Osteocyte (in vitro differentiated cells): ENCODE measurements at regions not wholly inside any gene's neighbourhood (a gene's known extent, or its start where the extent isn't known, plus 50 kb on each side); places are given as distances from the start of the nearest gene placed in this dataset.

Experiments used
- DNase-seq: peaks from one replicate; pipeline ENCODE4 v3.0.0; 2021; ENCODE audit warnings: mixed read lengths; ENCODE audit not compliant: unreplicated experiment; ENCODE audit errors: extremely low spot score
- H3K27ac Mint-ChIP-seq: one replicate; pipeline ENCODE4 v1.8.0; 2021; ENCODE audit warnings: mild to moderate bottlenecking, mixed read lengths; ENCODE audit not compliant: unreplicated experiment
- H3K27me3 Mint-ChIP-seq: one replicate; pipeline ENCODE4 v1.8.0; 2021; ENCODE audit warnings: mixed read lengths; ENCODE audit not compliant: unreplicated experiment
- H3K36me3 Mint-ChIP-seq: one replicate; pipeline ENCODE4 v1.8.0; 2021; ENCODE audit warnings: mixed read lengths; ENCODE audit not compliant: unreplicated experiment
- H3K4me1 Mint-ChIP-seq: one replicate; pipeline ENCODE4 v1.8.0; 2021; ENCODE audit warnings: mixed read lengths; ENCODE audit not compliant: unreplicated experiment
- H3K4me3 Mint-ChIP-seq: one replicate; pipeline ENCODE4 v1.8.0; 2021; ENCODE audit warnings: mild to moderate bottlenecking, moderate library complexity, mixed read lengths; ENCODE audit not compliant: unreplicated experiment
- H3K9me3 Mint-ChIP-seq: one replicate; pipeline ENCODE4 v1.8.0; 2021; ENCODE audit warnings: mixed read lengths; ENCODE audit not compliant: unreplicated experiment
- CTCF ChIP-seq: fragments of 200-600 bp; sonication (generic); IDR thresholded peaks from 2 replicates; pipeline ENCODE4 v1.5.0; 2021; ENCODE audit warnings: antibody characterized with exemption, mild to moderate bottlenecking, moderate library complexity

- Mint-ChIP-seq H3K9me3 (peaks cover 16% of the 10 kb centered on the region), H3K27me3 (no peaks in the 10 kb centered on the region), H3K4me3 (no peak overlapping the region), H3K4me1 (peaks cover 17% of the 10 kb centered on the region), H3K36me3 (no peaks in the 10 kb centered on the region), H3K27ac (no peak overlapping the region)
- no peak for DNase-seq
- TF ChIP-seq CTCF: no peak
Observed at GRCh38 chr12:91763654-91764370, 381.8 kb downstream of the BTG1 start.

GRCh38 chr12:91753649-91754048 lies 392.0 kb downstream of the BTG1 start:
- Mint-ChIP-seq H3K4me3 (no peak overlapping the region), H3K4me1 (no peaks in the 10 kb centered on the region), H3K27me3 (no peaks in the 10 kb centered on the region), H3K9me3 (peaks cover 14% of the 10 kb centered on the region), H3K27ac (no peak overlapping the region), H3K36me3 (peaks cover 2% of the 10 kb centered on the region)
- TF ChIP-seq CTCF: no peak
- no peak for DNase-seq

- Mint-ChIP-seq H3K4me1 (no peaks in the 10 kb centered on the region), H3K27ac (no peak overlapping the region), H3K9me3 (no peaks in the 10 kb centered on the region), H3K27me3 (no peaks in the 10 kb centered on the region), H3K36me3 (no peaks in the 10 kb centered on the region), H3K4me3 (no peak overlapping the region)
- no peak for DNase-seq
- TF ChIP-seq CTCF: no peak
Observed at GRCh38 chr12:91746976-91747375, 398.7 kb downstream of the BTG1 start.

- Mint-ChIP-seq H3K4me3 (no peak overlapping the region), H3K27me3 (no peaks in the 10 kb centered on the region), H3K9me3 (no peaks in the 10 kb centered on the region), H3K4me1 (no peaks in the 10 kb centered on the region), H3K27ac (no peak overlapping the region), H3K36me3 (no peaks in the 10 kb centered on the region)
- no peak for TF ChIP-seq CTCF
- DNase-seq: no peak
Observed at GRCh38 chr12:91744597-91744996, 401.0 kb downstream of the BTG1 start.

GRCh38 chr12:91743704-91744321 lies 401.8 kb downstream of the BTG1 start:
- no peak overlapping the region for H3K27ac Mint-ChIP-seq
- DNase-seq: no peak
- no peak overlapping the region for H3K4me3 Mint-ChIP-seq
- no peaks in the 10 kb centered on the region for H3K36me3 Mint-ChIP-seq
- no peak for TF ChIP-seq CTCF
- no peaks in the 10 kb centered on the region for H3K27me3 Mint-ChIP-seq
- no peaks in the 10 kb centered on the region for H3K4me1 Mint-ChIP-seq
- no peaks in the 10 kb centered on the region for H3K9me3 Mint-ChIP-seq
